ENCODE measurements at regions not wholly inside any gene's neighbourhood (a gene's known extent, or its start where the extent isn't known, plus 50 kb on each side); places are given as distances from the start of the nearest gene placed in this dataset.

- TF ChIP-seq POLR2A (IDR thresholded peaks at IDR 0.05) (no peak), CTCF (IDR thresholded peaks at IDR 0.05) (no peak)
These were observed 59.7 kb upstream of the PHACTR1 start for GRCh38 chr6:12656906-12657305.

All from testis (tissue), 2 donors.